CD4-positive, CD25-positive, alpha-beta regulatory T cell (primary cell): ENCODE measurements at regions not wholly inside any gene's neighbourhood (a gene's known extent, or its start where the extent isn't known, plus 50 kb on each side); places are given as distances from the start of the nearest gene placed in this dataset.

Experiments
- ATAC-seq, 2 donors: fragments of 150-1000 bp; cut with Tn5 transposase; one replicate each; pipeline ENCODE4 v1.10.0; 2021; ENCODE audit warnings: low read depth in 2 of 2, moderate number of reproducible peaks in 2 of 2, moderate library complexity in 1 of 2
- DNase-seq, 3 donors: peaks; one replicate each; pipeline versions ENCODE4 v3.0.0 to v3.0.0-alpha.2; 2012 to 2022; ENCODE audit warnings: mixed read lengths in 1 of 3
- H3K27ac ChIP-seq: one replicate; pipeline ENCODE4 v1.7.0; 2013; ENCODE audit warnings: mild to moderate bottlenecking, low read length; ENCODE audit not compliant: insufficient read depth, poor library complexity, severe bottlenecking
- H3K27me3 ChIP-seq: one replicate; pipeline ENCODE4 v1.7.0; 2013; ENCODE audit warnings: low read length; ENCODE audit not compliant: control insufficient read depth, insufficient read depth
- H3K36me3 ChIP-seq: one replicate; pipeline ENCODE4 v1.7.0; 2013; ENCODE audit warnings: mild to moderate bottlenecking, low read length, moderate library complexity; ENCODE audit not compliant: control insufficient read depth, insufficient read depth
- H3K4me1 ChIP-seq: 2 replicates; pipeline ENCODE4 v1.7.0; 2013; ENCODE audit warnings: mild to moderate bottlenecking, low read length; ENCODE audit not compliant: insufficient read depth, control insufficient read depth, poor library complexity, severe bottlenecking
- H3K4me3 ChIP-seq: one replicate; pipeline ENCODE4 v1.7.0; 2013; ENCODE audit warnings: low read depth, mild to moderate bottlenecking, low read length, moderate library complexity
- H3K9me3 ChIP-seq, 2 experiments: 1 replicate in 1 of 2; 2 replicates in 1 of 2; pipeline ENCODE4 v1.7.0; 2013; ENCODE audit warnings: low read length in 2 of 2, mild to moderate bottlenecking in 1 of 2, moderate library complexity in 1 of 2; ENCODE audit not compliant: control insufficient read depth in 2 of 2
- H3K27ac Mint-ChIP-seq, 3 donors: one replicate each; pipeline ENCODE4 v1.8.0; 2020 to 2022; ENCODE audit warnings: mild to moderate bottlenecking in 3 of 3, mixed read lengths in 3 of 3, moderate library complexity in 2 of 3
- H3K27me3 Mint-ChIP-seq: one replicate; pipeline ENCODE4 v1.8.0; 2022; ENCODE audit warnings: mild to moderate bottlenecking, mixed read lengths
- H3K36me3 Mint-ChIP-seq: one replicate; pipeline ENCODE4 v1.8.0; 2020; ENCODE audit warnings: mixed read lengths
- H3K4me1 Mint-ChIP-seq, 4 donors: one replicate each; pipeline ENCODE4 v1.8.0; 2020 to 2022; ENCODE audit warnings: mixed read lengths in 4 of 4, mild to moderate bottlenecking in 1 of 4
- H3K4me3 Mint-ChIP-seq, 4 donors: one replicate each; pipeline ENCODE4 v1.8.0; 2020 to 2022; ENCODE audit warnings: mild to moderate bottlenecking in 4 of 4, mixed read lengths in 4 of 4, moderate library complexity in 3 of 4
- H3K9me3 Mint-ChIP-seq, 7 donors: one replicate each; pipeline ENCODE4 v1.8.0; 2020 to 2022; ENCODE audit warnings: mixed read lengths in 7 of 7, mild to moderate bottlenecking in 3 of 7, moderate library complexity in 2 of 7

GRCh38 chr1:14090062-14090461 lies 390.1 kb downstream of the PRDM2 start:
- no peak overlapping the region for H3K4me3 Mint-ChIP-seq

GRCh38 chr1:14090531-14090930 lies 390.5 kb downstream of the PRDM2 start:
- no peak for DNase-seq
- H3K4me1 Mint-ChIP-seq: no peaks in the 10 kb centered on the region
- Histone ChIP-seq H3K27me3 (peaks cover 3% of the 10 kb centered on the region), H3K9me3 (peaks cover 0 to 2% of the 10 kb centered on the region in 2 experiments), H3K4me1 (no peaks in the 10 kb centered on the region), H3K27ac (no peak overlapping the region), H3K4me3 (no peak overlapping the region), H3K36me3 (no peaks in the 10 kb centered on the region)
- no peak for ATAC-seq
- H3K27ac Mint-ChIP-seq: no peak overlapping the region
- no peaks in the 10 kb centered on the region for H3K27me3 Mint-ChIP-seq
- H3K36me3 Mint-ChIP-seq: no peaks in the 10 kb centered on the region
- no peak overlapping the region for H3K4me3 Mint-ChIP-seq
- H3K9me3 Mint-ChIP-seq: peaks cover 0 to 12% (median 3%) of the 10 kb centered on the region in 7 donors

More at GRCh38 chr1:14090062-14090461, 390.1 kb downstream of the PRDM2 start:
- no peaks in the 10 kb centered on the region for H3K36me3 ChIP-seq
- Mint-ChIP-seq H3K4me1 (no peaks in the 10 kb centered on the region), H3K27ac (no peak overlapping the region), H3K36me3 (no peaks in the 10 kb centered on the region), H3K9me3 (peaks cover 0 to 12% (median 3%) of the 10 kb centered on the region in 7 donors), H3K27me3 (no peaks in the 10 kb centered on the region)
- no peaks in the 10 kb centered on the region for H3K4me1 ChIP-seq
- H3K27ac ChIP-seq: no peak overlapping the region
- ATAC-seq (no peak), DNase-seq (no peak)
- peaks cover 0 to 2% of the 10 kb centered on the region in 2 experiments for H3K9me3 ChIP-seq
- H3K27me3 ChIP-seq: peaks cover 3% of the 10 kb centered on the region
- H3K4me3 ChIP-seq: no peak overlapping the region

GRCh38 chr1:14094611-14095400 lies 394.8 kb downstream of the PRDM2 start:
- H3K9me3 ChIP-seq: peaks cover 0 to 4% of the 10 kb centered on the region in 2 experiments
- no peak overlapping the region for H3K4me3 ChIP-seq
- no peak overlapping the region for H3K27ac Mint-ChIP-seq
- no peaks in the 10 kb centered on the region for H3K36me3 Mint-ChIP-seq
- no peak overlapping the region for H3K4me3 Mint-ChIP-seq
- H3K27me3 Mint-ChIP-seq: peaks cover 6% of the 10 kb centered on the region
- H3K9me3 Mint-ChIP-seq: peaks cover 0 to 12% (median 3%) of the 10 kb centered on the region in 7 donors
- no peaks in the 10 kb centered on the region for H3K4me1 ChIP-seq
- no peaks in the 10 kb centered on the region for H3K36me3 ChIP-seq
- H3K27ac ChIP-seq: no peak overlapping the region
- no peak for ATAC-seq
- no peak for DNase-seq
- no peaks in the 10 kb centered on the region for H3K4me1 Mint-ChIP-seq
- H3K27me3 ChIP-seq: no peaks in the 10 kb centered on the region

GRCh38 chr1:14098294-14098913 lies 398.4 kb downstream of the PRDM2 start:
- peaks cover 6% of the 10 kb centered on the region for H3K27me3 Mint-ChIP-seq
- no peak overlapping the region for H3K27ac ChIP-seq

GRCh38 chr1:14100444-14100843 lies 400.5 kb downstream of the PRDM2 start:
- Mint-ChIP-seq H3K27ac (no peak overlapping the region), H3K9me3 (peaks cover 0 to 3% (median 1%) of the 10 kb centered on the region in 7 donors)

More at GRCh38 chr1:14098294-14098913, 398.4 kb downstream of the PRDM2 start:
- no peaks in the 10 kb centered on the region for H3K36me3 ChIP-seq
- no peaks in the 10 kb centered on the region for H3K36me3 Mint-ChIP-seq
- H3K4me3 Mint-ChIP-seq: no peak overlapping the region
- no peak overlapping the region for H3K27ac Mint-ChIP-seq
- ATAC-seq (no peak), DNase-seq (no peak)
- H3K4me1 ChIP-seq: no peaks in the 10 kb centered on the region
- no peaks in the 10 kb centered on the region for H3K4me1 Mint-ChIP-seq
- H3K27me3 ChIP-seq: no peaks in the 10 kb centered on the region
- peaks cover 0 to 2% of the 10 kb centered on the region in 2 experiments for H3K9me3 ChIP-seq
- H3K4me3 ChIP-seq: no peak overlapping the region
- H3K9me3 Mint-ChIP-seq: peaks cover 0 to 2% (median 0%) of the 10 kb centered on the region in 7 donors

GRCh38 chr1:14100919-14101318 lies 400.9 kb downstream of the PRDM2 start:
- no peaks in the 10 kb centered on the region for H3K4me1 Mint-ChIP-seq
- no peak overlapping the region for H3K27ac Mint-ChIP-seq
- H3K36me3 Mint-ChIP-seq: no peaks in the 10 kb centered on the region

More at GRCh38 chr1:14100444-14100843, 400.5 kb downstream of the PRDM2 start:
- Histone ChIP-seq H3K36me3 (no peaks in the 10 kb centered on the region), H3K27ac (no peak overlapping the region), H3K4me1 (no peaks in the 10 kb centered on the region), H3K27me3 (no peaks in the 10 kb centered on the region), H3K9me3 (peaks cover 0 to 2% of the 10 kb centered on the region in 2 experiments), H3K4me3 (no peak overlapping the region)
- ATAC-seq (no peak), DNase-seq (no peak)
- Mint-ChIP-seq H3K27me3 (peaks cover 6% of the 10 kb centered on the region), H3K36me3 (no peaks in the 10 kb centered on the region), H3K4me1 (no peaks in the 10 kb centered on the region), H3K4me3 (no peak overlapping the region)

GRCh38 chr1:14102180-14102579 lies 402.2 kb downstream of the PRDM2 start:
- Mint-ChIP-seq H3K27ac (no peak overlapping the region), H3K4me1 (no peaks in the 10 kb centered on the region), H3K27me3 (no peaks in the 10 kb centered on the region), H3K36me3 (no peaks in the 10 kb centered on the region), H3K9me3 (peaks cover 0 to 5% (median 2%) of the 10 kb centered on the region in 7 donors), H3K4me3 (peak overlapping the region in 1 of 4 donors; percentile 34)
- Histone ChIP-seq H3K27ac (no peak overlapping the region), H3K27me3 (no peaks in the 10 kb centered on the region), H3K4me1 (no peaks in the 10 kb centered on the region), H3K36me3 (no peaks in the 10 kb centered on the region), H3K9me3 (peaks cover 0 to 2% of the 10 kb centered on the region in 2 experiments), H3K4me3 (no peak overlapping the region)
- DNase-seq: no peak
- no peak for ATAC-seq

More at GRCh38 chr1:14100919-14101318, 400.9 kb downstream of the PRDM2 start:
- ATAC-seq: no peak
- no peak overlapping the region for H3K4me3 ChIP-seq
- no peaks in the 10 kb centered on the region for H3K27me3 ChIP-seq
- peaks cover 0 to 2% of the 10 kb centered on the region in 2 experiments for H3K9me3 ChIP-seq
- H3K27me3 Mint-ChIP-seq: peaks cover 6% of the 10 kb centered on the region
- no peaks in the 10 kb centered on the region for H3K36me3 ChIP-seq
- peaks cover 0 to 5% (median 2%) of the 10 kb centered on the region in 7 donors for H3K9me3 Mint-ChIP-seq
- no peaks in the 10 kb centered on the region for H3K4me1 ChIP-seq
- H3K4me3 Mint-ChIP-seq: no peak overlapping the region
- no peak overlapping the region for H3K27ac ChIP-seq
- DNase-seq: no peak
